ENCODE measurements at regions not wholly inside any gene's neighbourhood (a gene's known extent, or its start where the extent isn't known, plus 50 kb on each side); places are given as distances from the start of the nearest gene placed in this dataset.

DNA sequence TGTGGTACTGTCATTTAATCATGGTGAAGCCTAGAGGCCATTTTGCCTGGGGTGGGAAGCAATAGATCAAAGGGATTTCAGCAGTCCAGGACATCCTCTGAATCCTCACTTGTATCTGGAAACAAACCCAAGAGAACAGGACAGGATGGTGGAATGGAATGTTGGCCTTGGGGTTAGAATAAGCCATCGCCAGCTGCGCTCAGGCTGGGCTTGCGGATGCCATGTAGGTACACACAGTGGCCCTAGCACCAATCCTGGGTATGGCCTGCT lies 76.5 kb upstream of the ALDH1A3 start:
- DNase-seq (ENCODE audit: insufficient read length, low spot score) (no peak), FAIRE-seq (no peak)
- TF ChIP-seq POLR2A (IDR thresholded peaks at IDR 0.05; ENCODE audit: low read depth, low read length): no peak

DNA sequence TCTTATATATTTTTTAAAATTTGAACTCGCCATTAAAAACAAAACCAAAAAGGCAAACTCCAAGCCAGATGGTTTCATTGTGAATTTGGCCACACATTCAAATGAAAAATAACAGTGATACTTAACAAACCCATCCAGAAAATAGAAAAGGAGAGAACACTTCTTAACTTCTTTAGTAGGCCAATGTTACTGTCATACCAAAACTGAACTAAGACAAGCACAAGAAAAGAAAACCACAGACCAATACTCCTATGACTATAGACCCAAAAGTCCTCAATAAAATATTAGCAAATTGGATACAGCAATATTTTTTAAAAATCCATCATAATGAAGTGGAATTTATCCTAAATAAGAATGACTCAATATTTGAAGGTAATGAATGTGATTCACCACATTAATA lies 73.5 kb upstream of the ALDH1A3 start:
- TF ChIP-seq POLR2A (IDR thresholded peaks at IDR 0.05; ENCODE audit: low read depth, low read length): no peak
- FAIRE-seq (no peak), DNase-seq (ENCODE audit: insufficient read length, low spot score) (no peak)

DNA sequence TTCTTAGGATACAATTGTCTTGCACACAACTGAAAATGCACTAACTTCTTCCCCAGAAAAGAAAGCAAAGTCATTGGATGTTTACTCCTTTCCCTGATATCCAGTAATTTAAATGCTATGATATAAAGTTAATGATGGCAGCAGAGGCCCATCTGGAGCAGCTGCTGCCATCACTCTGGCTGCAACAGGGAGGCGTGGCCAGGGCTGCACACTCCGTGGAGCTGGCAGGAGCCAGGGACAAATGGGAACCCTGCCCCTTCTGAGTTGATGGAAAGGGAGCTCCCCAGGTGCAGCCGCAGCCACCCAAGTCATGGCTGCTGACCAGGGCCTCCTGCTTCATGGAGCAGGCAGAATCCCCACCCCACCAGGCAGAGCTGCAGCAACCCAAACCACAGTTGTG lies 72.6 kb upstream of the ALDH1A3 start:
- TF ChIP-seq POLR2A (IDR thresholded peaks at IDR 0.05; ENCODE audit: low read depth, low read length): no peak
- DNase-seq (ENCODE audit: insufficient read length, low spot score) (no peak), FAIRE-seq (no peak)

DNA sequence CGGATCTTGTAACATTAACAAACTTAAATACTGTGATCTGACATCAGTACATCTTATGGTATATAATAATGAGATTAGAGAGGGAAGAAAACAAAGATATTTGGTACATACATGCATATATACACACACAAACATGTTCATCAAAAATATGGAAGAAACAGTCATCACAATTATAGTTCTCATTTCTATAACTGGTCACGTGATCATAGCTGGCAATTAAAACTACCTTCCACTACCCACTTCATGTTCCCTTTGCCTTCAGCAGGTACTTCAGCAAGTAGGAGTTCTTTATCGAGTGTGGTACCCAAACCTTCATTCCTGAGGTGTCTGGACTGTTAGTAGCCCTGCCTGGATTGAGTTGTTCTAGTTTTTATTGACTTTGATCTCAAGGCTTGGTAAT lies 70.9 kb upstream of the ALDH1A3 start:
- no peak for TF ChIP-seq POLR2A (IDR thresholded peaks at IDR 0.05; ENCODE audit: low read depth, low read length)
- FAIRE-seq (no peak), DNase-seq (ENCODE audit: insufficient read length, low spot score) (no peak)

DNA sequence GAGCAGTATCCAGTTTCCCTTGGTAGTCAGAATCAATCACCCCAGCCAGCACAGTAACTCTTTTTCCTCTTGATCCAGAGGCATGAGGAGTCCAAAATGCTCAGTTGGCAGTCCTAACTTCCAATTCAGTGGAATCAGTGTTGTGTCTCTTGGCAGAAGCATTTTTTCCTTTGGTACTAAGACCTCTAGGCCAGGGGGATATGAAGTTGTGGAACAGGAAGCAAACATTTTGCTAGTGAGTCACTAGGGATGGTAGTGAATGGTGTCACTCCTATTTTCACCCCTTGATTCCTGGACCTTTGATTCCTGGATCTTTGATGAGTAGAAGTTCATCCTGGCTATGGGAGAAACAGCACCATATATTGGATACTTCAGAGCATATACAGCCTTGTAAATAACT lies 70.5 kb upstream of the ALDH1A3 start:
- DNase-seq (ENCODE audit: insufficient read length, low spot score) (no peak), FAIRE-seq (no peak)
- no peak for TF ChIP-seq POLR2A (IDR thresholded peaks at IDR 0.05; ENCODE audit: low read depth, low read length)

DNA sequence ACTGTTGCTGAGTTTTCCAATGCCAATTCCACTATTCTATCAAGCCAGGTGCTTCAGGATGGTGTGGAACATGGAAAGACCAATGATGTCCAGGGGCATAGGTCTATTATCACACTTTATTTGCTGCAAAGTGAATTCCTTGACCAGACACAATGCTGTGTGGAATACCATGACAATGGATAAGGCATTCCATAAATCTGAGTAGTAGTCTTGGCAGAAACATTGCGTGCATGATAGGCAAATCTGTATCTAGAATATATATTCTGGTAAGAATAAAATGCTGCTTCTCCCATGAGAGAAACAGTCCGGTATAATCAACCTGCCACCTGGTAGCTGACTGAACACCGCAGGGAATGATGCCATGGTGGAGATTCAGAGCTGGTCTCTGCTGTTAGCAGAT lies 70.0 kb upstream of the ALDH1A3 start:
- DNase-seq (ENCODE audit: insufficient read length, low spot score): no peak
- TF ChIP-seq POLR2A (IDR thresholded peaks at IDR 0.05; ENCODE audit: low read depth, low read length): no peak
- no peak for FAIRE-seq

DNA sequence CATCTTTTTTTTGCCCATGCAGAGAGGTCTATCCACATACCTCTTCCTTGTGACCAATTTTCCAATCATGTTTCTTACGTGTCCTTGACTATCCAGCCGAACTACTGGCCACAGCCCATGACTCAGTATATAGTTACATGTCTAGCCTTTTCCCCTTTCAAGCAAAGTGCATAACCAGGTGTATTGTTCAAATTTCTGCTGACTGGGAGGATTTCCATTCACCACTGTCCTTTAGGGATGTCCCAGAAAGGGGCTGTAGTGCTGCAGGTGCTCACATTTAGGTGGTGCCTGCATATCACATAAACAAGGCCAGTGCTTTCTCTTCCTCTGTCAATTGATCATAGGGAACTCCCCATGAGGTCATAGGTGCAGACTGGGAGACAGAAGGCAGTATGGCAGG lies 69.4 kb upstream of the ALDH1A3 start:
- FAIRE-seq: no peak
- no peak for DNase-seq (ENCODE audit: insufficient read length, low spot score)
- TF ChIP-seq POLR2A (IDR thresholded peaks at IDR 0.05; ENCODE audit: low read depth, low read length): no peak

DNA sequence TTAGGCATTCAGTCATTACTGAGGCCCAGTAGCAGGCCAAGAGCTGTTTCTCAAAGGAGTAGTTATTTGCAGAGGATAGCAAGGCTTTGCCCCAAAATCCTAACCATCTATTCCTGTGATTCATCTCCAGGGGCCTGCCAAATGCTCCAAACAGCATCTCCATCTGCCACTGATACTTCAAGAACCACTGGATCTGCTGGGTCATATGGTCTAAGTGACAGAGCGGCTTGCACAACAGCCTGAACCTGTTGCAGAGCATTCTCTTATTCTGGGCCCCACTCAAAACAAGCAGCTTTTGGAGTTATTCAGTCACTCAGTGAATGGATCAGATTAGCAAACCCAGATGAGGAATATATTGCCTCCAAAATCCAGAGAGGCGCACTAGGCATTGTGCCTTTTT lies 68.8 kb upstream of the ALDH1A3 start:
- FAIRE-seq: no peak
- no peak for DNase-seq (ENCODE audit: insufficient read length, low spot score)
- no peak for TF ChIP-seq POLR2A (IDR thresholded peaks at IDR 0.05; ENCODE audit: low read depth, low read length)

DNA sequence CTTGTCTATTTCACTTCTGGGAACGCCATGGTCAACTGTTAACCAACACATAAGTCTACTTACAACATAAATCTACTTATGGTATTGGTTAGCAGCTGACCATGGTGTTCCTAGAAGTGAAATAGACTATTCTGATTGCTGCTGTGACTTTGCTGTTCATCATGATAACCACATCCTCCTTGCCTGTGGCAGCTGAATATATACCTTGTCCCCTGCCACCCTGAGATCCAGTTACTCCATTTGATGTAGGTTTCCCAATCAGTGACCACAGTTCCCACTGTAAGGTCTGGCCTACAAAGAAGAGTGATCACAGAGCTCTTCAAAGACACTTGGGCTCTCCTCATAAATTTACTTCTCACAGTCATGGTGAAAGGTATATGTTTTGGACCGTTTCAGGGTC lies 66.8 kb upstream of the ALDH1A3 start:
- DNase-seq (ENCODE audit: insufficient read length, low spot score) (no peak), FAIRE-seq (no peak)
- TF ChIP-seq POLR2A (IDR thresholded peaks at IDR 0.05; ENCODE audit: low read depth, low read length): no peak

DNA sequence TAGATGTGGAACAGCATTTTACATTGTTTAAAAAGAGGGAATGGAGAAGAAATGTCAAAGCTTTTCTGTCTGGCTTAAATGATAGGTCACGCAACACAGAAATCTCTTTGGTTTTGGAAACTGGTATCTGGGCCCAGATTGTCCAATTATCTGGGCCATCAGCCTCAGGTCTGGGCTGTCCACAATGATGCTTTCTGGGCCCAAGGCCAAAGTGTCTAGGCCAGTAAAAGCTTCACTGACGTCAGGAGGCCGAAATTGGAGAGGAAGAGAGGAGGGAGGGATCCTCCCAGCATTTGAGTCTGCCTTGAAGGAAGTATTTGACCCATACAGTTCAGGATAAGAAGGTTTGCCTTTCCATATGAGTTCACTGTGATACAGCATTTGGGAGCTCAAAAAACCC lies 60.7 kb upstream of the ALDH1A3 start:
- no peak for TF ChIP-seq POLR2A (IDR thresholded peaks at IDR 0.05; ENCODE audit: low read depth, low read length)
- no peak for DNase-seq (ENCODE audit: insufficient read length, low spot score)
- FAIRE-seq: no peak

DNA sequence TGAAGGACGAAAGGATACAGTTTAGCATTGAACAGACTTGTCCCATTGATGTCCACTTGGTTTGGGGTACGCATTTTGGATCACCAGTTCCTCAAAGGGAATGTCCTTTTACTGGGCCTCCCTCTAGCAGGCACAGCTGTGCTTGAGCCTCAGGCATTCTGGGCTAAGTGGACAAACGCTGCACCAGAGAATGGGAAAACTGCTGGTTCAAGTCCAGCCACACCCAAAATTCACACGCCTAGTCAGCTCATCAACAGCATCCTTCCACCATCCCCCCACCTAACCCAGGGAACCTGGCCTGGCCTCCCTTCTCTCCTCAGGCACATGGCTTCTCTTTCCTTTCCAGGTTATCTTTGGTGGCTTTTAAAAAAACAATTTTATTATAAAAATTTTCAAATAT lies 59.1 kb upstream of the ALDH1A3 start:
- no peak for FAIRE-seq

DNA sequence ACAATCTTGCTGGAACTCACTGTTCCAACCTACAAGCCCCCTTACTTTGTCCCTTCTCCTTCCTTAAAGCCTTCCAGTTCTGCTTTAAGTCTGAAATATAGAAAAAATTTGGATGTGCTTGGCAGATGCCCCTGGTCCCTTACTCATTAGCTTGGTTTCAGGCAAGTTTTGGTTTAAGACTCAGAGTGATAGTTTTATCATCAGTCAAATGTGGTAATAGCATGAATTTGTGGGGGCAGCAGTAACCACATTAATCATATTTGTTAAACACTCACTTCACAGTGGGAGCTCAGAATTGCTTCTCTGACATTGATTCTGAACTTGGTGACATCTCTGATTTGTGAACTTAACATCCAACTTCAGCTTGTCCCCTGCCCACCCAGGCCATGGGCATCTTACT lies 58.3 kb upstream of the ALDH1A3 start:
- no peak for DNase-seq (ENCODE audit: insufficient read length, low spot score)
- FAIRE-seq: no peak
- no peak for TF ChIP-seq POLR2A (IDR thresholded peaks at IDR 0.05; ENCODE audit: low read depth, low read length)

More for the DNA sequence above, 59.1 kb upstream of the ALDH1A3 start:
- DNase-seq (ENCODE audit: insufficient read length, low spot score): no peak
- TF ChIP-seq POLR2A (IDR thresholded peaks at IDR 0.05; ENCODE audit: low read depth, low read length): no peak

DNA sequence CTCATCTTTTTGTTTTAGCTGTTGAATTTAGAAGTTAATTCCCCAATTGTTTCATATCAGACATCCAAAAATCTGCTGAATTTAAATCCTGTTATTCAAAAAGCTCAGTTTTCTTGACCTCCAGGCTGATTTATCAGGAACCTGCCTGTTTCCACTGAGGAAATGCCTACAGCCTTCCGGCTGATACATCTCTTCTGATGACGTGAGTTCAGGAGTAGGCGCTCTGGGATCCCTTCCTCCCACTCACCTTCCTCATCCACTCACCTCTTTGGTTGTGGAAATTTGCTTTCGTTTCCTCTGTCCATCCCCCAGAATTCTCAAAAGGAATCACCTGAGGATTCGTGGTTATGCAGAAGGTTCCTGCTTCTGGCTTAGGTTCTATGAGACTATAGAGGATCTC lies 55.4 kb upstream of the ALDH1A3 start:
- no peak for FAIRE-seq
- DNase-seq (ENCODE audit: insufficient read length, low spot score): no peak
- no peak for TF ChIP-seq POLR2A (IDR thresholded peaks at IDR 0.05; ENCODE audit: low read depth, low read length)

DNA sequence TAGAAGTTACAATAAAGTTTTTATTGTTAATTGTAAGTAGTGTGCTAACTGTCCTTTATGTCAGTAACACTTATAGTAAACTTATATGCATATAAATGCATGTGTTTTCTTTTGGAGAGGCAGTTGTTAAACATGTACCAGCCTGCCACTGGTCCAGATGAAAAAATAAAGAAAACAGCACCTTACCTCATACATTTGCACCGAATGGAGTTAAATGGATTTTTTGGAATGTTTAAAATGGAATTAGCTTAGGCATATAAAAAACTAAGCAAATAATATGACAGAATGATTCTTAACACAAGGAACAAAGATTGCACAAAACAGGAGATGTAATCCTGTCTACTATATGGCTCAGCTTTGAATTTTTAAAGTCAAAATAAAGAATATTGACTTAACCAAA lies 50.2 kb upstream of the ALDH1A3 start:
- FAIRE-seq (no peak), DNase-seq (ENCODE audit: insufficient read length, low spot score) (no peak)
- no peak for TF ChIP-seq POLR2A (IDR thresholded peaks at IDR 0.05; ENCODE audit: low read depth, low read length)
